ENCODE measurements at regions not wholly inside any gene's neighbourhood (a gene's known extent, or its start where the extent isn't known, plus 50 kb on each side); places are given as distances from the start of the nearest gene placed in this dataset.

GRCh38 chr16:73616770-73617169 is 568.8 kb upstream of the ZFHX3 start:
- no peak for TF ChIP-seq CTCF (IDR thresholded peaks at IDR 0.05; ENCODE audit: low read length)
- no peak for TF ChIP-seq EZH2 (IDR thresholded peaks at IDR 0.05; ENCODE audit: borderline replicate concordance, low read length)
- Histone ChIP-seq H4K20me1 (ENCODE audit: insufficient read depth, low read length) (no peaks in the 10 kb centered on the region), H3K4me1 (ENCODE audit: insufficient read depth, low read length, severe bottlenecking) (no peaks in the 10 kb centered on the region), H3K4me2 (ENCODE audit: low read length) (no peak overlapping the region), H3K9me3 (ENCODE audit: low read length) (no peaks in the 10 kb centered on the region), H3K4me3 (ENCODE audit: low read depth, low read length, poor library complexity, severe bottlenecking) (no peak overlapping the region), H3K9me2 (ENCODE audit: low read depth, low read length) (no peaks in the 10 kb centered on the region), H3K36me3 (ENCODE audit: insufficient read depth, low read length) (no peaks in the 10 kb centered on the region), H2AFZ (ENCODE audit: low read length) (no peak overlapping the region), H3K27ac (ENCODE audit: low read depth, low read length, poor library complexity, severe bottlenecking) (no peak overlapping the region), H3F3A (ENCODE audit: insufficient read depth, low read length) (no peaks in the 10 kb centered on the region), H3K79me2 (ENCODE audit: insufficient read depth, low read length) (no peaks in the 10 kb centered on the region), H3K9ac (ENCODE audit: low read length) (no peak overlapping the region), H3K27me3 (ENCODE audit: insufficient read depth, low read length) (no peaks in the 10 kb centered on the region)

GRCh38 chr16:73616166-73616753 is 568.3 kb upstream of the ZFHX3 start:
- Histone ChIP-seq H3K36me3 (ENCODE audit: insufficient read depth, low read length) (no peaks in the 10 kb centered on the region), H3K4me1 (ENCODE audit: insufficient read depth, low read length, severe bottlenecking) (no peaks in the 10 kb centered on the region), H3K27me3 (ENCODE audit: insufficient read depth, low read length) (no peaks in the 10 kb centered on the region), H3K9ac (ENCODE audit: low read length) (no peak overlapping the region), H3F3A (ENCODE audit: insufficient read depth, low read length) (no peaks in the 10 kb centered on the region), H3K9me2 (ENCODE audit: low read depth, low read length) (no peaks in the 10 kb centered on the region), H3K9me3 (ENCODE audit: low read length) (no peaks in the 10 kb centered on the region), H3K4me2 (ENCODE audit: low read length) (no peak overlapping the region), H2AFZ (ENCODE audit: low read length) (no peak overlapping the region), H4K20me1 (ENCODE audit: insufficient read depth, low read length) (no peaks in the 10 kb centered on the region), H3K4me3 (ENCODE audit: low read depth, low read length, poor library complexity, severe bottlenecking) (no peak overlapping the region), H3K79me2 (ENCODE audit: insufficient read depth, low read length) (no peaks in the 10 kb centered on the region), H3K27ac (ENCODE audit: low read depth, low read length, poor library complexity, severe bottlenecking) (no peak overlapping the region)
- TF ChIP-seq CTCF (IDR thresholded peaks at IDR 0.05; ENCODE audit: low read length) (no peak), EZH2 (IDR thresholded peaks at IDR 0.05; ENCODE audit: borderline replicate concordance, low read length) (no peak)

- H3K9me3 ChIP-seq (ENCODE audit: low read length) = no peaks in the 10 kb centered on the region
- no peak overlapping the region for H3K4me3 ChIP-seq (ENCODE audit: low read depth, low read length, poor library complexity, severe bottlenecking)
- H3F3A ChIP-seq (ENCODE audit: insufficient read depth, low read length) = no peaks in the 10 kb centered on the region
- no peak for TF ChIP-seq EZH2 (IDR thresholded peaks at IDR 0.05; ENCODE audit: borderline replicate concordance, low read length)
- TF ChIP-seq CTCF (IDR thresholded peaks at IDR 0.05; ENCODE audit: low read length) = no peak
- H3K9me2 ChIP-seq (ENCODE audit: low read depth, low read length) = no peaks in the 10 kb centered on the region
- H3K9ac ChIP-seq (ENCODE audit: low read length) = no peak overlapping the region
- no peak overlapping the region for H3K4me2 ChIP-seq (ENCODE audit: low read length)
- no peaks in the 10 kb centered on the region for H3K4me1 ChIP-seq (ENCODE audit: insufficient read depth, low read length, severe bottlenecking)
- no peaks in the 10 kb centered on the region for H4K20me1 ChIP-seq (ENCODE audit: insufficient read depth, low read length)
- H3K79me2 ChIP-seq (ENCODE audit: insufficient read depth, low read length) = no peaks in the 10 kb centered on the region
- no peaks in the 10 kb centered on the region for H3K27me3 ChIP-seq (ENCODE audit: insufficient read depth, low read length)
- H3K27ac ChIP-seq (ENCODE audit: low read depth, low read length, poor library complexity, severe bottlenecking) = no peak overlapping the region
- H3K36me3 ChIP-seq (ENCODE audit: insufficient read depth, low read length) = no peaks in the 10 kb centered on the region
- no peak overlapping the region for H2AFZ ChIP-seq (ENCODE audit: low read length)
Observed at GRCh38 chr16:73615071-73615940, 567.4 kb upstream of the ZFHX3 start.
